Pancreas (tissue), 10 donors: ENCODE measurements at regions not wholly inside any gene's neighbourhood (a gene's known extent, or its start where the extent isn't known, plus 50 kb on each side); places are given as distances from the start of the nearest gene placed in this dataset.

Experiments
- ATAC-seq, 4 donors: fragments of 200-7000 bp; cut with Tn5 transposase; one replicate each; pipeline versions ENCODE4 v1.8.0 to v1.9.1; 2020; ENCODE audit warnings: mild to moderate bottlenecking in 4 of 4, moderate library complexity in 4 of 4
- DNase-seq, 6 donors: peaks; one replicate each; pipeline ENCODE4 v3.0.0-alpha.2; 2020
- FAIRE-seq: peaks from 2 replicates; lab custom pipeline; 2012; peaks lifted over from hg19 to GRCh38; lab: Jason Lieb, UNC
- H3K27ac ChIP-seq, 4 donors: fragments of 200-600 bp; sonication (generic); 1 replicate in 3 of 4; 2 replicates in 1 of 4; pipeline versions ENCODE4 v1.5.0 to v1.8.0; 2020
- H3K27me3 ChIP-seq, 4 donors: fragments of 200-600 bp; one replicate each; pipeline ENCODE4 v1.8.0; 2021
- H3K36me3 ChIP-seq, 3 donors: fragments of 200-600 bp; sonication (generic) in 1 of 3; one replicate each; pipeline versions ENCODE4 v1.5.0 to v1.8.0; 2020 to 2021
- H3K4me1 ChIP-seq, 3 donors: fragments of 200-600 bp; one replicate each; pipeline ENCODE4 v1.8.0; 2021
- H3K4me3 ChIP-seq, 4 donors: fragments of 200-600 bp; sonication (generic) in 2 of 4; one replicate each; pipeline versions ENCODE4 v1.5.0 to v1.8.0; 2020 to 2021
- H3K9me3 ChIP-seq, 4 donors: fragments of 200-600 bp; one replicate each; pipeline ENCODE4 v1.8.0; 2021
- WGBS, 2 donors: extraction: QIAGEN DNeasy Blood & Tissue Kit; methylation state at CpG; one replicate each; pipeline ENCODE4 v1.1.7; 2013; 5-methylcytosine and 5-hydroxymethylcytosine counted together
- intact Hi-C, 3 donors: fragments of 100-400 bp; cut with DNase I; formaldehyde crosslinking; loops; one replicate each; pipeline versions ENCODE4 v1.11.1 to v1.14.2; 2022
- TF ChIP-seq, protein P1 (sequence below), 4 donors: fragments of 200-600 bp; sonication (generic) in 3 of 4; IDR thresholded peaks; one replicate each; pipeline versions ENCODE4 v1.5.0 to v1.8.0; 2021; ENCODE audit warnings: antibody characterized with exemption in 4 of 4
- donor health status: healthy with polysubstance abuse.
- donor health status: DM: no; HTN: no; CAD: no; lungs with moderate emphysema.
- donor health status: DM: no; HTN: no; CAD: no.
- donor health status: control.
- donor health status: control.
- donor health status: Bipolar disorder and iron deficiency.
- donor health status: DM: yes; HTN: yes; CAD: no.
- donor health status: DM: no; HTN: no; CAD: no.
- donor health status: DM: no; HTN: no; CAD: no.
- donor health status: DM: yes; HTN: yes; CAD: no.

DNA sequence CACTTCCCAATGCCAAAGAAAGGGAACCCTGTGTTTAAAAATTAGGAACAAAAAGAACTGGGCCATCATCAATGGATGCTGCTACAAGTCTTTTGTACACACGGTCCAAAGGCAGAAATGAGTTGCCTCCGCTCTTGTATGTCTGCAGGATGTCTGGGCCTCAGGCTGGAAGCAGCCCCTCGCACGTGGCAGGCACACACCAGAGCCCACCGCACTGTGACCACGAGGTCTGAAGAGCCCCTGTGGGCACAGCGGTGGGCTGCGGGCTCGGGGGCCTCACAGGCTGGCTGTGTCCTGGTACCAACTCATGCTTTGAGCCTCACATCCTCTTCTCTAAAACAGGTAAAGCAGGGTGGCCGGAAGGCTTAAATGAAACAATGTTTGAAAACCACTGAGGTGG lies 309.3 kb downstream of the C16orf95 start:
- 79 to 93% methylated on average over 10 of the region's 10 CpGs for WGBS, 2 donors
- Histone ChIP-seq H3K27me3 (no peaks in the 10 kb centered on the region), H3K9me3 (no peaks in the 10 kb centered on the region), H3K4me3 (no peak overlapping the region), H3K4me1 (no peaks in the 10 kb centered on the region), H3K36me3 (no peaks in the 10 kb centered on the region), H3K27ac (no peak overlapping the region)
- FAIRE-seq (no peak), DNase-seq (no peak), ATAC-seq (no peak)
- intact Hi-C loops = no loop called here
- TF ChIP-seq, protein P1, sequence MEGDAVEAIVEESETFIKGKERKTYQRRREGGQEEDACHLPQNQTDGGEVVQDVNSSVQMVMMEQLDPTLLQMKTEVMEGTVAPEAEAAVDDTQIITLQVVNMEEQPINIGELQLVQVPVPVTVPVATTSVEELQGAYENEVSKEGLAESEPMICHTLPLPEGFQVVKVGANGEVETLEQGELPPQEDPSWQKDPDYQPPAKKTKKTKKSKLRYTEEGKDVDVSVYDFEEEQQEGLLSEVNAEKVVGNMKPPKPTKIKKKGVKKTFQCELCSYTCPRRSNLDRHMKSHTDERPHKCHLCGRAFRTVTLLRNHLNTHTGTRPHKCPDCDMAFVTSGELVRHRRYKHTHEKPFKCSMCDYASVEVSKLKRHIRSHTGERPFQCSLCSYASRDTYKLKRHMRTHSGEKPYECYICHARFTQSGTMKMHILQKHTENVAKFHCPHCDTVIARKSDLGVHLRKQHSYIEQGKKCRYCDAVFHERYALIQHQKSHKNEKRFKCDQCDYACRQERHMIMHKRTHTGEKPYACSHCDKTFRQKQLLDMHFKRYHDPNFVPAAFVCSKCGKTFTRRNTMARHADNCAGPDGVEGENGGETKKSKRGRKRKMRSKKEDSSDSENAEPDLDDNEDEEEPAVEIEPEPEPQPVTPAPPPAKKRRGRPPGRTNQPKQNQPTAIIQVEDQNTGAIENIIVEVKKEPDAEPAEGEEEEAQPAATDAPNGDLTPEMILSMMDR (IDR thresholded peaks at IDR 0.05) = no peak

DNA sequence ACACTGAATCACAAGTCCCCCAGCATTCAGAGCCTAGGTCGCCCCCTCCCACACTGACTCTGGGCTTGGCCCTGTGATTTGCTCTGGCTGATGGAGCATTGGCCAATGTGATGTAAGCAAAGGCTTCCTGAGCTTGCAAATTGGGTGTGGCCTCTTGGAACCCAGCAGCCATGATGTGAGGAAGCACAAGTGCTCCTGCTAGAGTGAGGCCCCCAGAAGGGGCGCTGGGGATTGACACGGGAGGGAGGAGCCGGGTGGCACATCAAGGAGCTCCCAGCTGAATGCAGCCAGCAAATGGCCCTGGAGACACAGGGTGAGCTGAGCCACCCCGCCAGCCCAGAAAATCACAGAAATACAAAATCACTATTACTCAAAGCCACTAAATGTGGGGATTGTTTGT lies 308.5 kb downstream of the C16orf95 start:
- Histone ChIP-seq H3K27me3 (no peaks in the 10 kb centered on the region), H3K36me3 (no peaks in the 10 kb centered on the region), H3K4me3 (no peak overlapping the region), H3K4me1 (no peaks in the 10 kb centered on the region), H3K27ac (no peak overlapping the region), H3K9me3 (no peaks in the 10 kb centered on the region)
- intact Hi-C loops = no loop called here
- ATAC-seq (no peak), DNase-seq (no peak), FAIRE-seq (no peak)
- TF ChIP-seq, protein P1 (IDR thresholded peaks at IDR 0.05) = no peak
- WGBS, 2 donors = 83 to 89% methylated on average over 5 of the region's 5 CpGs

DNA sequence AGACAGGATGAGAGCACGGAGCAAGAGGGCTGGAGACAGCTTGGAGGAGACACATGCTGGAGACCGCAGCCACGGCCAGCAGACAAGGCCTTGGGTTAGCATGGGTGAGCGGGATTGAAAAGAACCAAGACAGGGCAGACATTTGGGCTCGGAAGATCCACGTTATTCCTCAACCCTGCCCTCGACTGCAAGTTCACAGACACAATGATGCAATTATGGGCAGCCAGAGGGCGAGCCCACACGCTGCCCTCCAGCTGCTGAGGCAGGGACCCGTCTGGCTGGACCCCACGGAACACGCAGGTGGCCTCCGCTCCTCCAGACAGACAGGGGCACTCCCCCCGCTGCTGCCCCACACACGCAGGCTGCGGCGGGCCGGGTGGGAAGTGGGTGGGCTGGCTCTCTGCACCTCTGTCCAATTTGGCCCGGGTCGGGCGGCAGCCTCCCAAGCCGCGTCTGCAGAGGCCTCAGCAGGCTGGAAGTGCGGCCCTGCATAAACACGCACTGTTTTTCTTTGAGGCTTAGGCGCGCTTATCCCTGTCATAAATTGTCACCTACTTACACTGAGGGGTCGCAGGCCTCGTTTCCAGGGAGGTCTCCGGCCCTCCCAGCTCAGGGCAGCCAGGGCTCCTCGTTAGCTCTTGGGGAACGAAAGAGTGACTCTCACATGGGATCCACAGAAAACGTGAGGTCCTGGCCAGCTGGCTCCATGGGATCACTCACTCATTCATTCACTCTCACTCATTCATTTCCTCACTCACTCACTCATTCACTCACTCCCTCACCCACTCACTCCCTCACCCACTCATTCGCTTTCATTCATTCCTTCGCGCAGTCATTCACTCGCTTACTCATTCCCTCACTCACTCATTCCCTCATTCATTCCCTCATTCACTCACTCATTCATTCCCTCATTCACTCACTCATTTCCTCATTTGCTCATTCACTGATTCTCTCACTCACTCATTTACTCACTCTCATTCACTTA lies 303.9 kb downstream of the C16orf95 start:
- 71 to 73% methylated on average over 37 of the region's 37 CpGs for WGBS, 2 donors
- Histone ChIP-seq H3K36me3 (no peaks in the 10 kb centered on the region), H3K27me3 (no peaks in the 10 kb centered on the region), H3K4me3 (no peak overlapping the region), H3K27ac (no peak overlapping the region), H3K4me1 (no peaks in the 10 kb centered on the region), H3K9me3 (no peaks in the 10 kb centered on the region)
- no peak for ATAC-seq
- intact Hi-C loops = no loop called here
- FAIRE-seq = no peak
- TF ChIP-seq, protein P1 (IDR thresholded peaks at IDR 0.05) = no peak
- no peak for DNase-seq

GRCh38 chr16:87014112-87014511 lies 303.1 kb downstream of the C16orf95 start:
- Histone ChIP-seq H3K9me3 (no peaks in the 10 kb centered on the region), H3K4me1 (no peaks in the 10 kb centered on the region), H3K4me3 (no peak overlapping the region), H3K27ac (no peak overlapping the region), H3K36me3 (no peaks in the 10 kb centered on the region), H3K27me3 (no peaks in the 10 kb centered on the region)
- no peak for ATAC-seq
- no peak for DNase-seq
- TF ChIP-seq, protein P1 (IDR thresholded peaks at IDR 0.05) = no peak
- 94 to 100% methylated on average over 1 of the region's 1 CpG for WGBS, 2 donors
- intact Hi-C loops = no loop called here
- FAIRE-seq = no peak

DNA sequence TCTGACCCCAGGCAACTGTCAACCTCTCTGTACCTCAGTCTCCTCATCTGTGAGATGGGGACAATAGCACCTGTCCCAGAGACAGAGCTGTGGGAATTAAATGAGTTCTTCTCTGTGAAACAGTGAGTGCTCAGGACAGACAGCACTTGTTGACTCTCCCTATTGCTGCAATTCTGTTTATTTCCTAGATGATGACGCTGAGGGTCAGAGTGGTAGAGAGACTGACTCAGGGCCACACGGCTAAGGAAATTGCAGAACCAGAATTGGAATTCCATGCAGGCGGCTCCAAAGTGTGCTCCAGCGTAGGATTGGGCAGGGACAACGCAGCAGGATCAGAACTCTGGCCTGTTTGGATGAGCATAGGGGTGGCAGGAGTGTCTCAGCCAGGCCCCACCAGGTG lies 302.2 kb downstream of the C16orf95 start:
- intact Hi-C loops = no loop called here
- TF ChIP-seq, protein P1 (IDR thresholded peaks at IDR 0.05) = no peak
- H3K27ac ChIP-seq = no peak overlapping the region
- no peak for FAIRE-seq
- H3K27me3 ChIP-seq = no peaks in the 10 kb centered on the region
- no peaks in the 10 kb centered on the region for H3K36me3 ChIP-seq
- H3K9me3 ChIP-seq = no peaks in the 10 kb centered on the region
- ATAC-seq = no peak
- H3K4me3 ChIP-seq = no peak overlapping the region
- no peaks in the 10 kb centered on the region for H3K4me1 ChIP-seq
- WGBS, 2 donors = 89 to 92% methylated on average over 5 of the region's 5 CpGs
- no peak for DNase-seq
